Caco-2 (cell line): ENCODE measurements at regions not wholly inside any gene's neighbourhood (a gene's known extent, or its start where the extent isn't known, plus 50 kb on each side); places are given as distances from the start of the nearest gene placed in this dataset.

Source experiments
- BruUV-seq: library from RNA; stranded (reverse); fragments of 400-500 nt; replicated peaks from 2 replicates; lab custom pipeline; 2021; lab: Mats Ljungman, UMichigan
- CTCF ChIA-PET: fragments of 300-600 bp; sonication (Branson Sonifier 250); formaldehyde crosslinking; loops from one replicate; lab custom pipeline; 2022; ENCODE audit warnings: antibody characterized with exemption; lab: Charles Lee
- POLR2A ChIA-PET: fragments of 300-600 bp; sonication (Branson Sonifier 250); formaldehyde crosslinking; loops from one replicate; lab custom pipeline; 2022; ENCODE audit warnings: antibody characterized with exemption; lab: Charles Lee
- DNase-seq, 2 experiments: peaks; one replicate each; pipeline versions ENCODE4 v3.0.0 to v3.0.0-alpha.2; 2020 to 2022
- H3K27me3 ChIP-seq: replicated peaks from 2 replicates; pipeline ENCODE4 v1.6.0; 2011; ENCODE audit warnings: low read length; ENCODE audit not compliant: control insufficient read depth, insufficient read depth
- H3K36me3 ChIP-seq: 2 replicates; pipeline ENCODE4 v1.5.1; 2011; ENCODE audit warnings: low read length; ENCODE audit not compliant: control insufficient read depth, insufficient read depth
- H3K4me1 ChIP-seq: fragments of 250-450 bp; sonication (Bioruptor Pico); 2 replicates; pipeline ENCODE4 v1.5.1; 2020; ENCODE audit warnings: mild to moderate bottlenecking
- H3K4me3 ChIP-seq: 2 replicates; pipeline ENCODE4 v1.5.1; 2011; ENCODE audit warnings: low read depth, mild to moderate bottlenecking, control low read depth, low read length
- H3K9me3 ChIP-seq: fragments of 250-450 bp; sonication (Bioruptor Pico); 2 replicates; pipeline ENCODE4 v1.5.1; 2020; ENCODE audit warnings: mild to moderate bottlenecking, moderate library complexity
- H3K27ac Mint-ChIP-seq: one replicate; pipeline ENCODE4 v1.8.0; 2022; ENCODE audit warnings: mixed read lengths; ENCODE audit not compliant: unreplicated experiment
- H3K27me3 Mint-ChIP-seq: one replicate; pipeline ENCODE4 v1.8.0; 2022; ENCODE audit warnings: mixed read lengths; ENCODE audit not compliant: insufficient read depth, unreplicated experiment
- H3K36me3 Mint-ChIP-seq: one replicate; pipeline ENCODE4 v1.8.0; 2022; ENCODE audit warnings: mild to moderate bottlenecking, mixed read lengths; ENCODE audit not compliant: insufficient read depth, unreplicated experiment
- H3K4me1 Mint-ChIP-seq: one replicate; pipeline ENCODE4 v1.8.0; 2022; ENCODE audit warnings: low read depth, mixed read lengths; ENCODE audit not compliant: unreplicated experiment
- H3K4me3 Mint-ChIP-seq: one replicate; pipeline ENCODE4 v1.8.0; 2022; ENCODE audit warnings: mild to moderate bottlenecking, moderate library complexity, mixed read lengths; ENCODE audit not compliant: unreplicated experiment
- H3K9me3 Mint-ChIP-seq: one replicate; pipeline ENCODE4 v1.8.0; 2022; ENCODE audit warnings: mixed read lengths; ENCODE audit not compliant: unreplicated experiment
- intact Hi-C: fragments of 100-400 bp; cut with micrococcal nuclease; formaldehyde crosslinking; loops from one replicate; pipeline ENCODE4 v1.10.0; 2022; ENCODE audit not compliant: unreplicated experiment
- TF ChIP-seq, protein P1 (sequence below), 2 experiments: fragments of 200-600 bp in 1 of 2; IDR thresholded peaks; 1 replicate in 1 of 2; 2 replicates in 1 of 2; pipeline versions ENCODE4 v1.5.1 to v1.8.0; 2011 to 2022; ENCODE audit warnings: antibody characterized with exemption in 1 of 2, control low read depth in 1 of 2, inconsistent platforms in 1 of 2, low read depth in 1 of 2, low read length in 1 of 2, mild to moderate bottlenecking in 1 of 2, moderate library complexity in 1 of 2; ENCODE audit not compliant: insufficient read depth in 1 of 2, severe bottlenecking in 1 of 2, unreplicated experiment in 1 of 2

DNA sequence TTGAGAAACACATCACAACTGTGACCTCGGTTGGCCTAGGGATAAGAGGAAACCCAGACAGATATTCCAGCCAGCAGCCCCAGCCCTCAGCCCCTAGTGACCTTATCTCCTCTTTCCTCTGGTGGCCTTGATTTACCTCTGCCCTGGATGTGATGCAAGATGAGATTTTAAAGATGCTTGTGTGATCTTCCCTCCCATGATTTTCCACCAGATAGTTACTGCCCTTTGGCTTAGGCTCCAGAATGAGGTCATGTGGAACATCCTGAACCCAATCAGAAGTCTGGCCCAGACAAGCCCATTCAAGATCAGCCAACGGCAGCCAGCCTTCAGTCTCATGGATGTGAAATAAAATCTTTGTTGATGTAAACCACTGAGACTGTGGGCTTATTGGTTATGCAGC, 104.0 kb downstream of the BANF2 start:
- H3K27ac Mint-ChIP-seq: no peak overlapping the region
- Histone ChIP-seq H3K4me3 (no peak overlapping the region), H3K9me3 (peaks cover 3% of the 10 kb centered on the region; the same call in 1 of the 2 replicates), H3K36me3 (no peaks in the 10 kb centered on the region), H3K27me3 (no peaks in the 10 kb centered on the region), H3K4me1 (peaks cover 7% of the 10 kb centered on the region)
- ChIA-PET POLR2A (no interaction called here), CTCF (no interaction called here)
- H3K4me3 Mint-ChIP-seq: no peak overlapping the region
- no TSS peak for BruUV-seq
- H3K4me1 Mint-ChIP-seq: peaks cover 19% of the 10 kb centered on the region
- intact Hi-C loops: no loop called here
- H3K9me3 Mint-ChIP-seq: peaks cover 22% of the 10 kb centered on the region
- TF ChIP-seq, protein P1, sequence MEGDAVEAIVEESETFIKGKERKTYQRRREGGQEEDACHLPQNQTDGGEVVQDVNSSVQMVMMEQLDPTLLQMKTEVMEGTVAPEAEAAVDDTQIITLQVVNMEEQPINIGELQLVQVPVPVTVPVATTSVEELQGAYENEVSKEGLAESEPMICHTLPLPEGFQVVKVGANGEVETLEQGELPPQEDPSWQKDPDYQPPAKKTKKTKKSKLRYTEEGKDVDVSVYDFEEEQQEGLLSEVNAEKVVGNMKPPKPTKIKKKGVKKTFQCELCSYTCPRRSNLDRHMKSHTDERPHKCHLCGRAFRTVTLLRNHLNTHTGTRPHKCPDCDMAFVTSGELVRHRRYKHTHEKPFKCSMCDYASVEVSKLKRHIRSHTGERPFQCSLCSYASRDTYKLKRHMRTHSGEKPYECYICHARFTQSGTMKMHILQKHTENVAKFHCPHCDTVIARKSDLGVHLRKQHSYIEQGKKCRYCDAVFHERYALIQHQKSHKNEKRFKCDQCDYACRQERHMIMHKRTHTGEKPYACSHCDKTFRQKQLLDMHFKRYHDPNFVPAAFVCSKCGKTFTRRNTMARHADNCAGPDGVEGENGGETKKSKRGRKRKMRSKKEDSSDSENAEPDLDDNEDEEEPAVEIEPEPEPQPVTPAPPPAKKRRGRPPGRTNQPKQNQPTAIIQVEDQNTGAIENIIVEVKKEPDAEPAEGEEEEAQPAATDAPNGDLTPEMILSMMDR (IDR thresholded peaks at IDR 0.05; ENCODE audit: insufficient read depth in 1 of 2, low read depth in 1 of 2, low read length in 1 of 2, severe bottlenecking in 1 of 2, unreplicated experiment in 1 of 2): no peak
- no peaks in the 10 kb centered on the region for H3K27me3 Mint-ChIP-seq
- DNase-seq: no peak
- peaks cover 5% of the 10 kb centered on the region for H3K36me3 Mint-ChIP-seq

DNA sequence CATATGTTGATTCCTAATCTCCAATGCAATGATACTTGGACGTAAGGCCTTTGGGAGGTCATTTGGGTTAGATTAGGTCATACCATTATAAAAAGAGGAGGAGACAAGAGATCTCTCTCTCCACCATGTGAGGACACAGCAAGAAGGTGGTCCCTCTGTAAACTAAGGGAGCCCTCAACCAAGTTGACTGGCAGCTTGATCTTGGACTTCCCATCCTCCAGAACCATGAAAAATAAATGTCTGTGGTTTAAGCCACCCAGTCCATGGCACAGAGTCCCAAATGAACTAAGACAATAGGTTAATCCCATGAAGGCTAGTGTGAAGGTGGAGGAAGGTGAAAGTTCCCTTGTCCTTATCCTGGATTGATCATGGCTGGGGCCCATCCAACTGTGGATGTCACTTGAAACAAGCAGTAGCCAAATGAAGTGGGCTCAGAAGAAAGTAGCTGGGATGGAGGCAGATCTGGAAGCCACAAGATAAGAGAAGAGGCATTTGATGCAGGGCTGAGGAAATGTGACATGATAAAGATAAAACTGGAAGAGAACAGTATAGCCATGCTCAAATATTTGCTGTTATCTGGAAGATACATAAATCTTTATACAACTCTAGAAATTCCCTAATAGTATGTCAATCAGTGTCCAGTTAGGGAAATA, 99.9 kb downstream of the BANF2 start:
- BruUV-seq: no TSS peak
- Histone ChIP-seq H3K4me1 (peaks cover 14% of the 10 kb centered on the region), H3K36me3 (no peaks in the 10 kb centered on the region), H3K27me3 (no peaks in the 10 kb centered on the region), H3K9me3 (peaks cover 3% of the 10 kb centered on the region; the same call in 1 of the 2 replicates), H3K4me3 (no peak overlapping the region)
- no peak for DNase-seq
- H3K4me3 Mint-ChIP-seq: no peak overlapping the region
- no peak overlapping the region for H3K27ac Mint-ChIP-seq
- H3K27me3 Mint-ChIP-seq: no peaks in the 10 kb centered on the region
- TF ChIP-seq, protein P1 (IDR thresholded peaks at IDR 0.05; ENCODE audit: insufficient read depth in 1 of 2, low read depth in 1 of 2, low read length in 1 of 2, severe bottlenecking in 1 of 2, unreplicated experiment in 1 of 2): no peak
- peaks cover 17% of the 10 kb centered on the region for H3K4me1 Mint-ChIP-seq
- intact Hi-C loops: no loop called here
- CTCF ChIA-PET: no interaction called here
- H3K9me3 Mint-ChIP-seq: peaks cover 18% of the 10 kb centered on the region
- peaks cover 5% of the 10 kb centered on the region for H3K36me3 Mint-ChIP-seq
- POLR2A ChIA-PET: no interaction called here

DNA sequence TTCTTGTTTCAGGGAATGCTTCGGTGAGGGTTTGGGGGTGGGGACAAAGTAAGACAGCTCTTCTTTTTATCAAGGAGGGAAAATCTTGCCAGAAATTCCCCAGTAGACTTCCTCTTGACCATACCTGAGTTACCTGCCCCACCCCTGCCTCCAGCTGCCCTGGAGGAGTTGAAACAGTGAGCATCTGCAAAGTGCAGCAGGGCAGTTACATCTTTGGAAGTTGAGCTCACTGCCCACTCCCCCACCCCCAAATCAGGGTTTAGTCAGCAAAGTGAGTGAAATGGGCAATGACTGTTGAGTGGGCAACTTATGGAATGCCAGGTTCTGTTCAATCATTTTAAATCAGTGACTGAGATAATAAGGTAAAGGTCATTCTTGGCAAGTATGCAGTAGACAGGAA, 98.8 kb downstream of the BANF2 start:
- H3K9me3 Mint-ChIP-seq: peaks cover 18% of the 10 kb centered on the region
- H3K4me3 Mint-ChIP-seq: no peak overlapping the region
- no peak for DNase-seq
- Histone ChIP-seq H3K4me1 (peaks cover 14% of the 10 kb centered on the region), H3K27me3 (no peaks in the 10 kb centered on the region), H3K36me3 (no peaks in the 10 kb centered on the region), H3K9me3 (peaks cover 3% of the 10 kb centered on the region; the same call in 1 of the 2 replicates), H3K4me3 (no peak overlapping the region)
- TF ChIP-seq, protein P1 (IDR thresholded peaks at IDR 0.05; ENCODE audit: insufficient read depth in 1 of 2, low read depth in 1 of 2, low read length in 1 of 2, severe bottlenecking in 1 of 2, unreplicated experiment in 1 of 2): no peak
- H3K27me3 Mint-ChIP-seq: no peaks in the 10 kb centered on the region
- no TSS peak for BruUV-seq
- ChIA-PET POLR2A (no interaction called here), CTCF (interaction anchor here (1.3 kb wide), 1 partner anchor 140 kb away, joined by 5 read pairs; no protein-coding TSS in a partner anchor)
- H3K4me1 Mint-ChIP-seq: peaks cover 17% of the 10 kb centered on the region
- intact Hi-C loops: no loop called here
- H3K36me3 Mint-ChIP-seq: peaks cover 5% of the 10 kb centered on the region
- H3K27ac Mint-ChIP-seq: no peak overlapping the region
